ENCODE measurements at regions not wholly inside any gene's neighbourhood (a gene's known extent, or its start where the extent isn't known, plus 50 kb on each side); places are given as distances from the start of the nearest gene placed in this dataset.

GRCh38 chr13:89988206-89988605 is 1359.3 kb upstream of the MIR17HG start:
- no peak for TF ChIP-seq ERG (CRISPR knock-in tag; IDR thresholded peaks at IDR 0.05)
- no peak for TF ChIP-seq IRF1 (CRISPR knock-in tag; IDR thresholded peaks at IDR 0.05)
- TF ChIP-seq MXD4 (CRISPR knock-in tag; IDR thresholded peaks at IDR 0.05; ENCODE audit: borderline replicate concordance) = no peak
- TF ChIP-seq E2F5 (CRISPR knock-in tag; IDR thresholded peaks at IDR 0.05) = no peak
- no peak for TF ChIP-seq ZNF138 (CRISPR knock-in tag; conservative IDR thresholded peaks at IDR 0.05)
- no peak for TF ChIP-seq GABPB1 (CRISPR knock-in tag; IDR thresholded peaks at IDR 0.05)
- TF ChIP-seq ZNF512 (CRISPR knock-in tag; IDR thresholded peaks at IDR 0.05; ENCODE audit: borderline replicate concordance) = no peak
- no peak for TF ChIP-seq ZNF281 (CRISPR knock-in tag; IDR thresholded peaks at IDR 0.05)
- no peak for TF ChIP-seq NFE2L1 (CRISPR knock-in tag; IDR thresholded peaks at IDR 0.05)
- TF ChIP-seq FOXJ3 (CRISPR knock-in tag; IDR thresholded peaks at IDR 0.05; ENCODE audit: borderline replicate concordance) = no peak
- no peak for TF ChIP-seq SOX15 (CRISPR knock-in tag; IDR thresholded peaks at IDR 0.05)
- no peak for TF ChIP-seq ZNF263 (CRISPR knock-in tag; IDR thresholded peaks at IDR 0.05; ENCODE audit: low read depth)
- no peak for TF ChIP-seq TCF7 (CRISPR knock-in tag; IDR thresholded peaks at IDR 0.05; ENCODE audit: low read depth)
- TF ChIP-seq MLX (CRISPR knock-in tag; IDR thresholded peaks at IDR 0.05) = no peak
- TF ChIP-seq ZNF425 (CRISPR knock-in tag; conservative IDR thresholded peaks at IDR 0.05) = no peak
- no peak for TF ChIP-seq OVOL2 (CRISPR knock-in tag; IDR thresholded peaks at IDR 0.05; ENCODE audit: borderline replicate concordance)
- no peak for TF ChIP-seq ESRRA (CRISPR knock-in tag; IDR thresholded peaks at IDR 0.05; ENCODE audit: borderline replicate concordance)
- TF ChIP-seq ZNF532 (CRISPR knock-in tag; IDR thresholded peaks at IDR 0.05; ENCODE audit: borderline replicate concordance) = no peak
- no peak for TF ChIP-seq ZNF219 (CRISPR knock-in tag; IDR thresholded peaks at IDR 0.05; ENCODE audit: borderline replicate concordance)
- no peaks in the 10 kb centered on the region for H3K27me3 Mint-ChIP-seq (ENCODE audit: low read depth)
- no peaks in the 10 kb centered on the region for H3K9me3 Mint-ChIP-seq
- no peaks in the 10 kb centered on the region for H3K4me1 Mint-ChIP-seq
- H3K27ac Mint-ChIP-seq = no peak overlapping the region
- no peaks in the 10 kb centered on the region for H3K36me3 Mint-ChIP-seq
- ChIA-PET CTCF (no interaction called here), POLR2A (no interaction called here)
- no peak overlapping the region for H3K4me3 Mint-ChIP-seq
- ATAC-seq (no peak), DNase-seq (ENCODE audit: low spot score) (no peak)
